NCI-H1105 treated with DMSO at 0.1 percent for 48 hours (cell line): ENCODE measurements at regions not wholly inside any gene's neighbourhood (a gene's known extent, or its start where the extent isn't known, plus 50 kb on each side); places are given as distances from the start of the nearest gene placed in this dataset.

Experiments used
- DNase-seq: peaks from one replicate; lab custom pipeline; 2025; lab: John Stamatoyannopoulos, UW

GRCh38 chr22:22396741-22397291 is 111.7 kb downstream of the ZNF280B start:
- DNase-seq = no peak

GRCh38 chr22:22397292-22397870 is 111.2 kb downstream of the ZNF280B start:
- DNase-seq = no peak

- DNase-seq = no peak
These were observed 110.5 kb downstream of the ZNF280B start for GRCh38 chr22:22397875-22398524.

GRCh38 chr22:22398530-22399327 is 109.8 kb downstream of the ZNF280B start:
- no peak for DNase-seq

GRCh38 chr22:22400099-22400498 is 108.4 kb downstream of the ZNF280B start:
- no peak for DNase-seq

GRCh38 chr22:22400964-22401363 is 107.6 kb downstream of the ZNF280B start:
- no peak for DNase-seq

GRCh38 chr22:22401381-22401780 is 107.2 kb downstream of the ZNF280B start:
- no peak for DNase-seq

- no peak for DNase-seq
These were observed 105.2 kb downstream of the ZNF280B start for GRCh38 chr22:22403306-22403705.

- DNase-seq = no peak
These were observed 104.8 kb downstream of the ZNF280B start for GRCh38 chr22:22403771-22404170.

GRCh38 chr22:22404598-22405284 is 103.8 kb downstream of the ZNF280B start:
- no peak for DNase-seq

GRCh38 chr22:22406445-22407027 is 102.0 kb downstream of the ZNF280B start:
- DNase-seq = no peak

- DNase-seq = no peak
These were observed 101.5 kb downstream of the ZNF280B start for GRCh38 chr22:22407061-22407460.

GRCh38 chr22:22408269-22408668 is 100.3 kb downstream of the ZNF280B start:
- no peak for DNase-seq

GRCh38 chr22:22408731-22409696 is 99.5 kb downstream of the ZNF280B start:
- peak; percentile 11 for DNase-seq

GRCh38 chr22:22410121-22410520 is 98.4 kb downstream of the ZNF280B start:
- no peak for DNase-seq

GRCh38 chr22:22410677-22411076 is 97.9 kb downstream of the ZNF280B start:
- no peak for DNase-seq

- DNase-seq = no peak
These were observed 94.3 kb downstream of the ZNF280B start for GRCh38 chr22:22414266-22414665.

GRCh38 chr22:22417495-22418162 is 90.9 kb downstream of the ZNF280B start:
- no peak for DNase-seq

GRCh38 chr22:22418163-22418549 is 90.4 kb downstream of the ZNF280B start:
- DNase-seq = no peak

- no peak for DNase-seq
These were observed 89.6 kb downstream of the ZNF280B start for GRCh38 chr22:22418957-22419356.
